HEK293 (cell line): ENCODE measurements at regions not wholly inside any gene's neighbourhood (a gene's known extent, or its start where the extent isn't known, plus 50 kb on each side); places are given as distances from the start of the nearest gene placed in this dataset.

Source experiments
- CTCF ChIP-seq: fragments of 450-650 bp; formaldehyde crosslinking; IDR thresholded peaks from 2 replicates; pipeline ENCODE4 v1.5.1; 2016; ENCODE audit warnings: missing biosample characterization, missing genetic modification characterization
- YY1 ChIP-seq: fragments of 450-650 bp; formaldehyde crosslinking; IDR thresholded peaks from 2 replicates; pipeline ENCODE4 v1.5.1; 2018; ENCODE audit warnings: missing biosample characterization, missing genetic modification characterization
- ZFP37 ChIP-seq: fragments of 450-650 bp; formaldehyde crosslinking; IDR thresholded peaks from 2 replicates; pipeline ENCODE4 v1.5.1; 2016; ENCODE audit warnings: missing biosample characterization, missing genetic modification characterization
- ZNF621 ChIP-seq: fragments of 450-650 bp; formaldehyde crosslinking; IDR thresholded peaks from 2 replicates; pipeline ENCODE4 v1.5.1; 2017; ENCODE audit warnings: missing biosample characterization, missing genetic modification characterization
- ZSCAN5A ChIP-seq: fragments of 450-650 bp; formaldehyde crosslinking; IDR thresholded peaks from 2 replicates; pipeline ENCODE4 v1.5.1; 2016; ENCODE audit warnings: missing biosample characterization, missing genetic modification characterization

GRCh38 chr20:1707588-1708449 is 50.2 kb upstream of the SIRPG start (continued):
- TF ChIP-seq ZSCAN5A (tag by site-specific recombination) (no peak), YY1 (no peak), CTCF (tag by site-specific recombination) (no peak), ZFP37 (tag by site-specific recombination) (no peak), ZNF621 (no peak)
